ENCODE measurements at regions not wholly inside any gene's neighbourhood (a gene's known extent, or its start where the extent isn't known, plus 50 kb on each side); places are given as distances from the start of the nearest gene placed in this dataset.

GRCh38 chr14:45897439-45897838 is 644.4 kb upstream of the MIS18BP1 start:
- no peak for TF ChIP-seq CTCF (IDR thresholded peaks at IDR 0.05; ENCODE audit: low read depth, low read length, missing input control)
- no peak for TF ChIP-seq SP1 (IDR thresholded peaks at IDR 0.05)
- TF ChIP-seq REST (IDR thresholded peaks at IDR 0.05): no peak
- TF ChIP-seq MAX (IDR thresholded peaks at IDR 0.05): no peak
- no peak for TF ChIP-seq RAD21 (IDR thresholded peaks at IDR 0.05)
- no peak for TF ChIP-seq YY1 (IDR thresholded peaks at IDR 0.05)
- no peak for TF ChIP-seq NR2F2 (IDR thresholded peaks at IDR 0.05)
- TF ChIP-seq EGR1 (IDR thresholded peaks at IDR 0.05; ENCODE audit: low read depth in 2 of 2): no peak
- no peak for TF ChIP-seq TAF1 (conservative IDR thresholded peaks at IDR 0.05)
- TF ChIP-seq RXRA (IDR thresholded peaks at IDR 0.05): no peak
- no peak for TF ChIP-seq ATF3 (IDR thresholded peaks at IDR 0.05)
- TF ChIP-seq ZBTB33 (IDR thresholded peaks at IDR 0.05): no peak
- no peak for TF ChIP-seq GABPA (IDR thresholded peaks at IDR 0.05 in 1 of 2, conservative IDR thresholded peaks at IDR 0.05 in 1 of 2)
- no peak for TF ChIP-seq JUND (IDR thresholded peaks at IDR 0.05)

Measured in liver (tissue), 3 donors.